H1 (cell line): ENCODE measurements at regions not wholly inside any gene's neighbourhood (a gene's known extent, or its start where the extent isn't known, plus 50 kb on each side); places are given as distances from the start of the nearest gene placed in this dataset.

Experiments used
- CTCF ChIA-PET: fragments of 300-600 bp; sonication (Branson Sonifier 250); formaldehyde crosslinking; loops from one replicate; lab custom pipeline; 2021; ENCODE audit not compliant: partially characterized antibody; lab: Charles Lee
- POLR2A ChIA-PET: fragments of 300-600 bp; sonication (Branson Sonifier 250); formaldehyde crosslinking; loops from one replicate; lab custom pipeline; 2021; ENCODE audit warnings: inconsistent platforms; ENCODE audit not compliant: partially characterized antibody; lab: Charles Lee
- DNase-seq, 2 experiments: peaks; one replicate each; pipeline versions ENCODE4 v3.0.0 to v3.0.0-alpha.2; 2010 to 2022; ENCODE audit warnings: low spot score in 2 of 2, low read depth in 1 of 2, mixed read lengths in 1 of 2
- FAIRE-seq: peaks from 2 replicates; lab custom pipeline; 2011; peaks lifted over from hg19 to GRCh38; lab: Jason Lieb, UNC
- H2AFZ ChIP-seq: 2 replicates; pipeline ENCODE4 v1.8.1; 2012; ENCODE audit warnings: low read length, inconsistent platforms
- H2AK5ac ChIP-seq: 2 replicates; pipeline ENCODE4 v1.6.1; 2013; ENCODE audit warnings: low read depth, low read length
- H2BK120ac ChIP-seq: replicated peaks from 2 replicates; pipeline ENCODE3; 2013; ENCODE audit warnings: low read depth, low read length, inconsistent platforms
- H2BK12ac ChIP-seq: 2 replicates; pipeline ENCODE4 v1.6.1; 2013; ENCODE audit warnings: low read depth, low read length
- H2BK15ac ChIP-seq: 2 replicates; pipeline ENCODE4 v1.6.1; 2013; ENCODE audit warnings: low read length
- H2BK20ac ChIP-seq: 2 replicates; pipeline ENCODE4 v1.6.1; 2013; ENCODE audit warnings: low read length
- H2BK5ac ChIP-seq: 2 replicates; pipeline ENCODE4 v1.6.1; 2013; ENCODE audit warnings: low read depth, low read length
- H3K14ac ChIP-seq: 2 replicates; pipeline ENCODE4 v1.6.1; 2013; ENCODE audit warnings: inconsistent platforms; ENCODE audit not compliant: insufficient read length
- H3K18ac ChIP-seq: 2 replicates; pipeline ENCODE4 v1.6.1; 2013; ENCODE audit warnings: low read length; ENCODE audit errors: extremely low read depth
- H3K23ac ChIP-seq: 2 replicates; pipeline ENCODE4 v1.6.1; 2013; ENCODE audit warnings: inconsistent platforms; ENCODE audit not compliant: insufficient read length
- H3K23me2 ChIP-seq: 2 replicates; pipeline ENCODE4 v1.6.1; 2013; ENCODE audit warnings: low read depth, low read length
- H3K27ac ChIP-seq: 2 replicates; pipeline ENCODE4 v1.6.1; 2011; ENCODE audit warnings: low read depth, low read length, inconsistent platforms
- H3K27me3 ChIP-seq, 4 experiments: replicated peaks in 1 of 4; 1 replicate in 1 of 4; 2 replicates in 3 of 4; pipeline versions ENCODE4 v1.6.1 to v1.8.1; 2011 to 2013; ENCODE audit warnings: low read length in 3 of 4, mild to moderate bottlenecking in 3 of 4, inconsistent platforms in 2 of 4, mixed read lengths in 2 of 4, moderate library complexity in 1 of 4; ENCODE audit not compliant: control insufficient read depth in 3 of 4, insufficient read depth in 3 of 4; ENCODE audit errors: extremely low read depth in 1 of 4
- H3K36me3 ChIP-seq, 4 experiments: 2 replicates each; pipeline versions ENCODE4 v1.6.1 to v1.8.1; 2011 to 2013; ENCODE audit warnings: mild to moderate bottlenecking in 4 of 4, low read length in 3 of 4, moderate library complexity in 2 of 4, control low read depth in 1 of 4, inconsistent platforms in 1 of 4; ENCODE audit not compliant: insufficient read depth in 4 of 4, control insufficient read depth in 2 of 4
- H3K4ac ChIP-seq: replicated peaks from 2 replicates; pipeline ENCODE3; 2013; ENCODE audit warnings: low read length, low read depth, mixed read lengths, inconsistent platforms; ENCODE audit not compliant: insufficient read length
- H3K4me1 ChIP-seq, 4 experiments: replicated peaks in 1 of 4; 1 replicate in 1 of 4; 2 replicates in 3 of 4; pipeline versions ENCODE4 v1.6.1 to v1.8.1; 2011 to 2013; ENCODE audit warnings: low read length in 3 of 4, inconsistent platforms in 2 of 4, mixed read lengths in 1 of 4; ENCODE audit not compliant: insufficient read depth in 4 of 4, control insufficient read depth in 3 of 4
- H3K4me2 ChIP-seq, 2 experiments: 2 replicates each; pipeline versions ENCODE4 v1.6.1 to v1.8.1; 2011 to 2013; ENCODE audit warnings: low read depth in 2 of 2, low read length in 2 of 2, control low read depth in 1 of 2, inconsistent platforms in 1 of 2, mild to moderate bottlenecking in 1 of 2; ENCODE audit not compliant: insufficient read depth in 1 of 2
- H3K4me3 ChIP-seq, 4 experiments: fragments of 200-600, 300-600 bp in 1 of 4; sonication (generic), shearing (Covaris generic), sonication (Bioruptor Twin) in 1 of 4; 2 replicates each; pipeline versions ENCODE4 v1.5.1 to v1.8.1; 2011 to 2016; ENCODE audit warnings: low read length in 4 of 4, low read depth in 3 of 4, control low read depth in 2 of 4, inconsistent platforms in 2 of 4, mild to moderate bottlenecking in 2 of 4, mixed read lengths in 1 of 4, moderate library complexity in 1 of 4; ENCODE audit not compliant: insufficient read depth in 2 of 4; ENCODE audit errors: extremely low read depth in 1 of 4
- H3K56ac ChIP-seq: replicated peaks from 2 replicates; pipeline ENCODE3; 2013; ENCODE audit warnings: low read depth, mild to moderate bottlenecking, mixed read lengths, low read length, inconsistent platforms; ENCODE audit not compliant: insufficient read length
- H3K79me1 ChIP-seq: 2 replicates; pipeline ENCODE4 v1.6.1; 2013; ENCODE audit warnings: low read depth, low read length, control low read depth
- H3K79me2 ChIP-seq, 2 experiments: 2 replicates each; pipeline versions ENCODE4 v1.6.1 to v1.8.1; 2012 to 2013; ENCODE audit warnings: low read length in 2 of 2, mild to moderate bottlenecking in 2 of 2, inconsistent platforms in 1 of 2; ENCODE audit not compliant: insufficient read depth in 2 of 2, control insufficient read depth in 1 of 2
- H3K9ac ChIP-seq, 4 experiments: replicated peaks in 1 of 4; 1 replicate in 1 of 4; 2 replicates in 3 of 4; pipeline versions ENCODE4 v1.6.1 to v1.8.1; 2011 to 2013; ENCODE audit warnings: low read depth in 3 of 4, low read length in 3 of 4, control low read depth in 2 of 4, mild to moderate bottlenecking in 2 of 4, moderate library complexity in 2 of 4, inconsistent platforms in 1 of 4; ENCODE audit errors: extremely low read depth in 1 of 4
- H3K9me3 ChIP-seq, 2 experiments: 2 replicates each; pipeline versions ENCODE4 v1.6.1 to v1.8.1; 2012 to 2013; ENCODE audit warnings: mild to moderate bottlenecking in 2 of 2, moderate library complexity in 2 of 2, control low read depth in 1 of 2, inconsistent platforms in 1 of 2, low read depth in 1 of 2, low read length in 1 of 2, mixed read lengths in 1 of 2; ENCODE audit not compliant: insufficient read depth in 2 of 2
- H4K20me1 ChIP-seq, 2 experiments: replicated peaks in 1 of 2; 2 replicates each; pipeline versions ENCODE3 to v1.8.1; 2011 to 2013; ENCODE audit warnings: inconsistent platforms in 2 of 2, low read length in 2 of 2, mild to moderate bottlenecking in 1 of 2; ENCODE audit not compliant: insufficient read depth in 2 of 2, control insufficient read depth in 1 of 2
- H4K5ac ChIP-seq: 2 replicates; pipeline ENCODE4 v1.6.1; 2013; ENCODE audit warnings: low read length, low read depth, mixed read lengths, inconsistent platforms; ENCODE audit not compliant: insufficient read length
- H4K8ac ChIP-seq: 2 replicates; pipeline ENCODE4 v1.8.0; 2013; ENCODE audit warnings: mild to moderate bottlenecking, moderate library complexity, low read length, inconsistent platforms; ENCODE audit not compliant: insufficient read depth; ENCODE audit errors: extremely low read depth
- H4K91ac ChIP-seq: replicated peaks from 2 replicates; pipeline ENCODE3; 2013; ENCODE audit warnings: low read length, mixed read lengths, inconsistent platforms; ENCODE audit not compliant: insufficient read length
- BCL11A ChIP-seq, 2 experiments: IDR thresholded peaks; one replicate each; pipeline ENCODE4 v1.6.1; 2011; ENCODE audit warnings: low read depth in 2 of 2, low read length in 2 of 2, mild to moderate bottlenecking in 2 of 2
- KDM5A ChIP-seq: fragments of 200-600 bp; IDR thresholded peaks from 2 replicates; pipeline ENCODE4 v1.7.1; 2012; ENCODE audit warnings: mild to moderate bottlenecking, low read length, inconsistent platforms, mixed read lengths
- MAX ChIP-seq: IDR thresholded peaks from 2 replicates; pipeline ENCODE4 v1.6.1; 2012; ENCODE audit warnings: inconsistent platforms
- RAD21 ChIP-seq, 2 experiments: IDR thresholded peaks in 1 of 2; conservative IDR thresholded peaks in 1 of 2; 2 replicates each; pipeline ENCODE4 v1.6.1; 2011; ENCODE audit warnings: low read depth in 2 of 2, low read length in 2 of 2, improper control_type of control experiment in 1 of 2, inconsistent platforms in 1 of 2, mild to moderate bottlenecking in 1 of 2, moderate library complexity in 1 of 2
- YY1 ChIP-seq: IDR thresholded peaks from 2 replicates; pipeline ENCODE4 v1.6.1; 2011; ENCODE audit warnings: low read depth, mild to moderate bottlenecking, low read length
- WGBS, 2 experiments: shearing (Covaris generic) in 1 of 2; methylation state at CpG; one replicate each; pipeline versions ENCODE4 v1.1.6 to v1.1.7; 2013 to 2015; ENCODE audit warnings: low lambda C conversion rate in 2 of 2, mixed read lengths in 2 of 2, inconsistent platforms in 1 of 2, low coverage in 1 of 2, missing lambda C conversion rate in 1 of 2; ENCODE audit not compliant: insufficient replicate concordance in 2 of 2, insufficient coverage in 1 of 2, insufficient read length in 1 of 2; ENCODE audit errors: extremely low coverage in 1 of 2, missing lambda C conversion rate in 1 of 2; 5-methylcytosine and 5-hydroxymethylcytosine counted together

- Histone ChIP-seq H3K23ac (no peak overlapping the region), H2AFZ (no peak overlapping the region), H3K79me2 (no peaks in the 10 kb centered on the region), H3K36me3 (no peaks in the 10 kb centered on the region), H3K9me3 (no peaks in the 10 kb centered on the region), H4K20me1 (no peaks in the 10 kb centered on the region), H4K5ac (no peak overlapping the region), H3K27ac (no peak overlapping the region), H2AK5ac (no peak overlapping the region), H3K56ac (no peak overlapping the region), H3K27me3 (no peaks in the 10 kb centered on the region), H3K79me1 (no peaks in the 10 kb centered on the region), H2BK5ac (no peak overlapping the region), H3K4ac (no peak overlapping the region), H3K9ac (peak overlapping the region in 1 of 4 experiments; percentile 34; a peak in 1 of 7 replicates), H2BK20ac (no peak overlapping the region), H2BK15ac (no peak overlapping the region), H3K4me3 (no peak overlapping the region), H4K91ac (no peak overlapping the region), H3K18ac (no peak overlapping the region), H3K14ac (no peak overlapping the region), H4K8ac (no peak overlapping the region), H3K4me1 (no peaks in the 10 kb centered on the region), H2BK120ac (no peak overlapping the region), H2BK12ac (no peak overlapping the region), H3K4me2 (no peak overlapping the region), H3K23me2 (no peaks in the 10 kb centered on the region)
- no peak for FAIRE-seq
- WGBS, 2 experiments: 77% methylated on average over 4 of the region's 4 CpGs; no CpG with 5 or more reads in 1 of the 2 experiments
- ChIA-PET CTCF (no interaction called here), POLR2A (no interaction called here)
- DNase-seq: no peak
- TF ChIP-seq RAD21 (IDR thresholded peaks at IDR 0.05 in 1 of 2, conservative IDR thresholded peaks at IDR 0.05 in 1 of 2; ENCODE audit: low read depth in 2 of 2, low read length in 2 of 2): no peak
- no peak for TF ChIP-seq MAX
- TF ChIP-seq BCL11A (IDR thresholded peaks at IDR 0.05; ENCODE audit: low read depth in 2 of 2, low read length in 2 of 2): no peak
- TF ChIP-seq KDM5A: no peak
- TF ChIP-seq YY1: no peak
Observed at GRCh38 chr20:7610681-7611080, 329.6 kb downstream of the HAO1 start.
